H1 (cell line): ENCODE measurements at regions not wholly inside any gene's neighbourhood (a gene's known extent, or its start where the extent isn't known, plus 50 kb on each side); places are given as distances from the start of the nearest gene placed in this dataset.

ENCODE experiments used
- CTCF ChIA-PET: fragments of 300-600 bp; sonication (Branson Sonifier 250); formaldehyde crosslinking; loops from one replicate; lab custom pipeline; 2021; ENCODE audit not compliant: partially characterized antibody; lab: Charles Lee
- POLR2A ChIA-PET: fragments of 300-600 bp; sonication (Branson Sonifier 250); formaldehyde crosslinking; loops from one replicate; lab custom pipeline; 2021; ENCODE audit warnings: inconsistent platforms; ENCODE audit not compliant: partially characterized antibody; lab: Charles Lee
- DNase-seq, 2 experiments: peaks; one replicate each; pipeline versions ENCODE4 v3.0.0 to v3.0.0-alpha.2; 2010 to 2022; ENCODE audit warnings: low spot score in 2 of 2, low read depth in 1 of 2, mixed read lengths in 1 of 2
- FAIRE-seq: peaks from 2 replicates; lab custom pipeline; 2011; peaks lifted over from hg19 to GRCh38; lab: Jason Lieb, UNC
- H2AFZ ChIP-seq: 2 replicates; pipeline ENCODE4 v1.8.1; 2012; ENCODE audit warnings: low read length, inconsistent platforms
- H2AK5ac ChIP-seq: 2 replicates; pipeline ENCODE4 v1.6.1; 2013; ENCODE audit warnings: low read depth, low read length
- H2BK120ac ChIP-seq: replicated peaks from 2 replicates; pipeline ENCODE3; 2013; ENCODE audit warnings: low read depth, low read length, inconsistent platforms
- H2BK12ac ChIP-seq: 2 replicates; pipeline ENCODE4 v1.6.1; 2013; ENCODE audit warnings: low read depth, low read length
- H2BK15ac ChIP-seq: 2 replicates; pipeline ENCODE4 v1.6.1; 2013; ENCODE audit warnings: low read length
- H2BK20ac ChIP-seq: 2 replicates; pipeline ENCODE4 v1.6.1; 2013; ENCODE audit warnings: low read length
- H2BK5ac ChIP-seq: 2 replicates; pipeline ENCODE4 v1.6.1; 2013; ENCODE audit warnings: low read depth, low read length
- H3K14ac ChIP-seq: 2 replicates; pipeline ENCODE4 v1.6.1; 2013; ENCODE audit warnings: inconsistent platforms; ENCODE audit not compliant: insufficient read length
- H3K18ac ChIP-seq: 2 replicates; pipeline ENCODE4 v1.6.1; 2013; ENCODE audit warnings: low read length; ENCODE audit errors: extremely low read depth
- H3K23ac ChIP-seq: 2 replicates; pipeline ENCODE4 v1.6.1; 2013; ENCODE audit warnings: inconsistent platforms; ENCODE audit not compliant: insufficient read length
- H3K23me2 ChIP-seq: 2 replicates; pipeline ENCODE4 v1.6.1; 2013; ENCODE audit warnings: low read depth, low read length
- H3K27ac ChIP-seq: 2 replicates; pipeline ENCODE4 v1.6.1; 2011; ENCODE audit warnings: low read depth, low read length, inconsistent platforms
- H3K27me3 ChIP-seq, 4 experiments: replicated peaks in 1 of 4; 1 replicate in 1 of 4; 2 replicates in 3 of 4; pipeline versions ENCODE4 v1.6.1 to v1.8.1; 2011 to 2013; ENCODE audit warnings: low read length in 3 of 4, mild to moderate bottlenecking in 3 of 4, inconsistent platforms in 2 of 4, mixed read lengths in 2 of 4, moderate library complexity in 1 of 4; ENCODE audit not compliant: control insufficient read depth in 3 of 4, insufficient read depth in 3 of 4; ENCODE audit errors: extremely low read depth in 1 of 4
- H3K36me3 ChIP-seq, 4 experiments: 2 replicates each; pipeline versions ENCODE4 v1.6.1 to v1.8.1; 2011 to 2013; ENCODE audit warnings: mild to moderate bottlenecking in 4 of 4, low read length in 3 of 4, moderate library complexity in 2 of 4, control low read depth in 1 of 4, inconsistent platforms in 1 of 4; ENCODE audit not compliant: insufficient read depth in 4 of 4, control insufficient read depth in 2 of 4
- H3K4ac ChIP-seq: replicated peaks from 2 replicates; pipeline ENCODE3; 2013; ENCODE audit warnings: low read length, low read depth, mixed read lengths, inconsistent platforms; ENCODE audit not compliant: insufficient read length
- H3K4me1 ChIP-seq, 4 experiments: replicated peaks in 1 of 4; 1 replicate in 1 of 4; 2 replicates in 3 of 4; pipeline versions ENCODE4 v1.6.1 to v1.8.1; 2011 to 2013; ENCODE audit warnings: low read length in 3 of 4, inconsistent platforms in 2 of 4, mixed read lengths in 1 of 4; ENCODE audit not compliant: insufficient read depth in 4 of 4, control insufficient read depth in 3 of 4
- H3K4me2 ChIP-seq, 2 experiments: 2 replicates each; pipeline versions ENCODE4 v1.6.1 to v1.8.1; 2011 to 2013; ENCODE audit warnings: low read depth in 2 of 2, low read length in 2 of 2, control low read depth in 1 of 2, inconsistent platforms in 1 of 2, mild to moderate bottlenecking in 1 of 2; ENCODE audit not compliant: insufficient read depth in 1 of 2
- H3K4me3 ChIP-seq, 4 experiments: fragments of 200-600, 300-600 bp in 1 of 4; sonication (generic), shearing (Covaris generic), sonication (Bioruptor Twin) in 1 of 4; 2 replicates each; pipeline versions ENCODE4 v1.5.1 to v1.8.1; 2011 to 2016; ENCODE audit warnings: low read length in 4 of 4, low read depth in 3 of 4, control low read depth in 2 of 4, inconsistent platforms in 2 of 4, mild to moderate bottlenecking in 2 of 4, mixed read lengths in 1 of 4, moderate library complexity in 1 of 4; ENCODE audit not compliant: insufficient read depth in 2 of 4; ENCODE audit errors: extremely low read depth in 1 of 4
- H3K56ac ChIP-seq: replicated peaks from 2 replicates; pipeline ENCODE3; 2013; ENCODE audit warnings: low read depth, mild to moderate bottlenecking, mixed read lengths, low read length, inconsistent platforms; ENCODE audit not compliant: insufficient read length
- H3K79me1 ChIP-seq: 2 replicates; pipeline ENCODE4 v1.6.1; 2013; ENCODE audit warnings: low read depth, low read length, control low read depth
- H3K79me2 ChIP-seq, 2 experiments: 2 replicates each; pipeline versions ENCODE4 v1.6.1 to v1.8.1; 2012 to 2013; ENCODE audit warnings: low read length in 2 of 2, mild to moderate bottlenecking in 2 of 2, inconsistent platforms in 1 of 2; ENCODE audit not compliant: insufficient read depth in 2 of 2, control insufficient read depth in 1 of 2
- H3K9ac ChIP-seq, 4 experiments: replicated peaks in 1 of 4; 1 replicate in 1 of 4; 2 replicates in 3 of 4; pipeline versions ENCODE4 v1.6.1 to v1.8.1; 2011 to 2013; ENCODE audit warnings: low read depth in 3 of 4, low read length in 3 of 4, control low read depth in 2 of 4, mild to moderate bottlenecking in 2 of 4, moderate library complexity in 2 of 4, inconsistent platforms in 1 of 4; ENCODE audit errors: extremely low read depth in 1 of 4
- H3K9me3 ChIP-seq, 2 experiments: 2 replicates each; pipeline versions ENCODE4 v1.6.1 to v1.8.1; 2012 to 2013; ENCODE audit warnings: mild to moderate bottlenecking in 2 of 2, moderate library complexity in 2 of 2, control low read depth in 1 of 2, inconsistent platforms in 1 of 2, low read depth in 1 of 2, low read length in 1 of 2, mixed read lengths in 1 of 2; ENCODE audit not compliant: insufficient read depth in 2 of 2
- H4K20me1 ChIP-seq, 2 experiments: replicated peaks in 1 of 2; 2 replicates each; pipeline versions ENCODE3 to v1.8.1; 2011 to 2013; ENCODE audit warnings: inconsistent platforms in 2 of 2, low read length in 2 of 2, mild to moderate bottlenecking in 1 of 2; ENCODE audit not compliant: insufficient read depth in 2 of 2, control insufficient read depth in 1 of 2
- H4K5ac ChIP-seq: 2 replicates; pipeline ENCODE4 v1.6.1; 2013; ENCODE audit warnings: low read length, low read depth, mixed read lengths, inconsistent platforms; ENCODE audit not compliant: insufficient read length
- H4K8ac ChIP-seq: 2 replicates; pipeline ENCODE4 v1.8.0; 2013; ENCODE audit warnings: mild to moderate bottlenecking, moderate library complexity, low read length, inconsistent platforms; ENCODE audit not compliant: insufficient read depth; ENCODE audit errors: extremely low read depth
- H4K91ac ChIP-seq: replicated peaks from 2 replicates; pipeline ENCODE3; 2013; ENCODE audit warnings: low read length, mixed read lengths, inconsistent platforms; ENCODE audit not compliant: insufficient read length
- BACH1 ChIP-seq: IDR thresholded peaks from 2 replicates; pipeline ENCODE4 v1.6.1; 2012; ENCODE audit warnings: low read length, improper control_type of control experiment
- BRCA1 ChIP-seq: IDR thresholded peaks from 2 replicates; pipeline ENCODE4 v1.6.1; 2012; ENCODE audit warnings: low read depth, low read length, improper control_type of control experiment
- CBX5 ChIP-seq: fragments of 300-800, 300-1000 bp; sonication (generic); IDR thresholded peaks from 2 replicates; pipeline ENCODE4 v1.7.1; 2016; ENCODE audit warnings: antibody characterized with exemption, low read length, low read depth
- CHD2 ChIP-seq: IDR thresholded peaks from 2 replicates; pipeline ENCODE4 v1.6.1; 2012; ENCODE audit warnings: low read length, improper control_type of control experiment
- EP300 ChIP-seq, 2 experiments: IDR thresholded peaks; 1 replicate in 1 of 2; 2 replicates in 1 of 2; pipeline ENCODE4 v1.6.1; 2011 to 2012; ENCODE audit warnings: low read depth in 2 of 2, low read length in 2 of 2, mild to moderate bottlenecking in 2 of 2, borderline replicate concordance in 1 of 2, inconsistent platforms in 1 of 2, moderate library complexity in 1 of 2
- GABPA ChIP-seq: IDR thresholded peaks from 2 replicates; pipeline ENCODE4 v1.6.1; 2011; ENCODE audit warnings: mild to moderate bottlenecking, low read length, moderate library complexity, borderline replicate concordance; ENCODE audit not compliant: insufficient read depth
- KDM1A ChIP-seq: fragments of 200-600, 300-600 bp; sonication (generic); IDR thresholded peaks from 2 replicates; pipeline ENCODE4 v1.7.1; 2016; ENCODE audit warnings: mild to moderate bottlenecking, low read length, borderline replicate concordance
- KDM5A ChIP-seq: fragments of 200-600 bp; IDR thresholded peaks from 2 replicates; pipeline ENCODE4 v1.7.1; 2012; ENCODE audit warnings: mild to moderate bottlenecking, low read length, inconsistent platforms, mixed read lengths
- MAFK ChIP-seq: IDR thresholded peaks from 2 replicates; pipeline ENCODE4 v1.6.1; 2012; ENCODE audit warnings: low read depth, mild to moderate bottlenecking, improper control_type of control experiment, low read length
- NANOG ChIP-seq: IDR thresholded peaks from 2 replicates; pipeline ENCODE4 v1.6.1; 2011; ENCODE audit warnings: low read length, low read depth, mild to moderate bottlenecking, inconsistent platforms; ENCODE audit not compliant: insufficient read depth, poor library complexity, severe bottlenecking
- POLR2A ChIP-seq, 2 experiments: IDR thresholded peaks; 1 replicate in 1 of 2; 2 replicates in 1 of 2; pipeline ENCODE4 v1.6.1; 2011; ENCODE audit warnings: low read depth in 2 of 2, low read length in 2 of 2, mild to moderate bottlenecking in 2 of 2; ENCODE audit errors: control extremely low read depth in 1 of 2
- POU5F1 ChIP-seq: IDR thresholded peaks from 2 replicates; pipeline ENCODE4 v1.6.1; 2011; ENCODE audit warnings: low read depth, mild to moderate bottlenecking, low read length, moderate library complexity
- RNF2 ChIP-seq: fragments of 200-900, 300-1000 bp; sonication (generic); IDR thresholded peaks from 2 replicates; pipeline ENCODE4 v1.7.1; 2016; ENCODE audit warnings: borderline replicate concordance, low read depth, mild to moderate bottlenecking, antibody characterized with exemption, low read length; ENCODE audit not compliant: poor library complexity, severe bottlenecking; ENCODE audit errors: missing control alignments
- SAP30 ChIP-seq: fragments of 300-600 bp; sonication (generic); IDR thresholded peaks from 2 replicates; pipeline ENCODE4 v1.7.1; 2012; ENCODE audit warnings: low read length, moderate library complexity, mild to moderate bottlenecking, inconsistent platforms; ENCODE audit not compliant: insufficient read depth, insufficient replicate concordance
- TAF7 ChIP-seq: optimal IDR thresholded peaks from 2 replicates; pipeline ENCODE3; 2011; ENCODE audit warnings: low read depth, mild to moderate bottlenecking, inconsistent platforms, low read length, moderate library complexity, borderline replicate concordance
- WGBS, 2 experiments: shearing (Covaris generic) in 1 of 2; methylation state at CpG; one replicate each; pipeline versions ENCODE4 v1.1.6 to v1.1.7; 2013 to 2015; ENCODE audit warnings: low lambda C conversion rate in 2 of 2, mixed read lengths in 2 of 2, inconsistent platforms in 1 of 2, low coverage in 1 of 2, missing lambda C conversion rate in 1 of 2; ENCODE audit not compliant: insufficient replicate concordance in 2 of 2, insufficient coverage in 1 of 2, insufficient read length in 1 of 2; ENCODE audit errors: extremely low coverage in 1 of 2, missing lambda C conversion rate in 1 of 2; 5-methylcytosine and 5-hydroxymethylcytosine counted together

DNA sequence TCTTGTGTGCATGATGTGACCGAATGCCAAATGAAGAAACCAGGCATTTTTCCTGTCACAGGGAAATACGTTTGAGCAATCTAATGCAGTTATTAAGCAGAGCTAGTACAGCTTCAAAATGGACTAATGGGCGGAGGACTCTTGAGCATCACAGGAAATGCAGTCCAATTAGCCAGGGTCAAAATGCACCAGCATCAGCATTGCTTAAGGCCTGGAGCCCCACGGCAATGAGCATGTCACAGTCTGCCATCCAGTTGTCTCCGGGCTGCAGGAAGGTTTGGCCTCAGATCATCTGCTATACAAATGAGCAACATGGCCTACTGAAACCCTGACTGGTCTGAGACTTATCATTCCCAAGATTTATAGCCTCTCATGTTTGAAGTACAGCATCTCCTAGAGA lies 652.1 kb upstream of the SLC35B3 start:
- ChIA-PET POLR2A (no interaction called here), CTCF (no interaction called here)
- no peak for DNase-seq
- Histone ChIP-seq H2BK5ac (no peak overlapping the region), H2BK15ac (no peak overlapping the region), H4K5ac (no peak overlapping the region), H3K18ac (no peak overlapping the region), H2AK5ac (no peak overlapping the region), H3K4ac (no peak overlapping the region), H2BK12ac (no peak overlapping the region), H3K36me3 (no peaks in the 10 kb centered on the region), H3K9ac (no peak overlapping the region), H4K91ac (no peak overlapping the region), H3K9me3 (no peaks in the 10 kb centered on the region), H3K23ac (no peak overlapping the region), H2BK20ac (no peak overlapping the region), H4K8ac (no peak overlapping the region), H3K27me3 (no peaks in the 10 kb centered on the region), H2AFZ (no peak overlapping the region), H3K14ac (no peak overlapping the region), H3K4me2 (no peak overlapping the region), H4K20me1 (no peaks in the 10 kb centered on the region), H3K79me1 (no peaks in the 10 kb centered on the region), H3K27ac (no peak overlapping the region), H3K23me2 (no peaks in the 10 kb centered on the region), H3K4me3 (no peak overlapping the region), H2BK120ac (no peak overlapping the region), H3K56ac (no peak overlapping the region), H3K79me2 (no peaks in the 10 kb centered on the region), H3K4me1 (no peaks in the 10 kb centered on the region)
- no peak for FAIRE-seq
- WGBS, 2 experiments = 93% methylated on average over 5 of the region's 5 CpGs; no CpG with 5 or more reads in 1 of the 2 experiments
- TF ChIP-seq SAP30 (no peak), BACH1 (no peak), TAF7 (no peak), POU5F1 (no peak), CHD2 (no peak), MAFK (no peak), GABPA (no peak), RNF2 (no peak), KDM5A (no peak), EP300 (IDR thresholded peaks at IDR 0.05; ENCODE audit: borderline replicate concordance in 1 of 2, low read depth in 2 of 2, low read length in 2 of 2) (no peak), CBX5 (no peak), BRCA1 (no peak), POLR2A (IDR thresholded peaks at IDR 0.05; ENCODE audit: control extremely low read depth in 1 of 2, low read depth in 2 of 2, low read length in 2 of 2) (no peak), NANOG (no peak), KDM1A (no peak)
